A673 (cell line): ENCODE measurements at regions not wholly inside any gene's neighbourhood (a gene's known extent, or its start where the extent isn't known, plus 50 kb on each side); places are given as distances from the start of the nearest gene placed in this dataset.

Experiments
- BruUV-seq: library from RNA; stranded (reverse); fragments of 400-500 nt; replicated peaks from 2 replicates; lab custom pipeline; 2021; lab: Mats Ljungman, UMichigan
- CTCF ChIA-PET: fragments of 300-600 bp; sonication (Branson Sonifier 250); formaldehyde crosslinking; loops from one replicate; lab custom pipeline; 2022; ENCODE audit warnings: antibody characterized with exemption; lab: Charles Lee
- POLR2A ChIA-PET: fragments of 300-600 bp; sonication (Branson Sonifier 250); formaldehyde crosslinking; loops from one replicate; lab custom pipeline; 2022; ENCODE audit warnings: antibody characterized with exemption; ENCODE audit not compliant: low non-redundant PET; lab: Charles Lee
- DNase-seq: peaks from one replicate; pipeline ENCODE4 v3.0.0-alpha.2; 2015; ENCODE audit warnings: low spot score
- H3K27ac ChIP-seq: fragments of 200-600 bp; sonication (generic); 2 replicates; pipeline ENCODE4 v1.5.1; 2016; ENCODE audit warnings: mixed run types, low read depth, mild to moderate bottlenecking, mixed read lengths, antibody characterized with exemption, low read length; ENCODE audit not compliant: poor library complexity, severe bottlenecking
- H3K27me3 ChIP-seq: fragments of 200-600 bp; sonication (generic); replicated peaks from 2 replicates; pipeline ENCODE4 v1.6.1; 2017; ENCODE audit warnings: mixed run types, low read depth, mild to moderate bottlenecking, mixed read lengths, antibody characterized with exemption, low read length; ENCODE audit not compliant: insufficient read depth, poor library complexity
- H3K36me3 ChIP-seq: fragments of 200-600 bp; sonication (generic); 2 replicates; pipeline ENCODE4 v1.6.1; 2016; ENCODE audit warnings: mixed run types, mild to moderate bottlenecking, mixed read lengths, antibody characterized with exemption, low read length; ENCODE audit not compliant: insufficient read depth, poor library complexity, severe bottlenecking
- H3K4me1 ChIP-seq: fragments of 200-600 bp; sonication (generic); 2 replicates; pipeline ENCODE4 v1.6.1; 2017; ENCODE audit warnings: mixed run types, mild to moderate bottlenecking, mixed read lengths, antibody characterized with exemption, low read length; ENCODE audit not compliant: insufficient read depth, poor library complexity, severe bottlenecking
- H3K4me3 ChIP-seq: fragments of 200-600 bp; sonication (generic); 2 replicates; pipeline ENCODE4 v1.5.1; 2016; ENCODE audit warnings: low read depth, mixed run types, mild to moderate bottlenecking, mixed read lengths, low read length; ENCODE audit not compliant: poor library complexity, severe bottlenecking
- H3K9me3 ChIP-seq: fragments of 200-600 bp; sonication (generic); 2 replicates; pipeline ENCODE4 v1.6.1; 2016; ENCODE audit warnings: mixed run types, low read depth, mild to moderate bottlenecking, mixed read lengths, antibody characterized with exemption, low read length; ENCODE audit not compliant: poor library complexity, severe bottlenecking
- EZH2 ChIP-seq: fragments of 200-600 bp; sonication (generic); IDR thresholded peaks from 2 replicates; pipeline ENCODE4 v1.6.1; 2017; ENCODE audit warnings: borderline replicate concordance, low read depth, mild to moderate bottlenecking, mixed read lengths, antibody characterized with exemption, low read length; ENCODE audit not compliant: poor library complexity, severe bottlenecking
- intact Hi-C: fragments of 100-400 bp; cut with micrococcal nuclease; formaldehyde crosslinking; loops from one replicate; pipeline ENCODE4 v1.10.0; 2022; ENCODE audit not compliant: unreplicated experiment
- TF ChIP-seq, protein P1 (sequence below): fragments of 300-800, 200-600 bp; sonication (generic); conservative IDR thresholded peaks from 2 replicates; pipeline ENCODE4 v1.5.1; 2017; ENCODE audit warnings: low read depth, mild to moderate bottlenecking, antibody characterized with exemption, low read length, moderate library complexity, mixed read lengths

GRCh38 chr22:48936391-48936790 is 891.3 kb downstream of the BRD1 start:
- POLR2A ChIA-PET, result no interaction called here
- TF ChIP-seq, protein P1, sequence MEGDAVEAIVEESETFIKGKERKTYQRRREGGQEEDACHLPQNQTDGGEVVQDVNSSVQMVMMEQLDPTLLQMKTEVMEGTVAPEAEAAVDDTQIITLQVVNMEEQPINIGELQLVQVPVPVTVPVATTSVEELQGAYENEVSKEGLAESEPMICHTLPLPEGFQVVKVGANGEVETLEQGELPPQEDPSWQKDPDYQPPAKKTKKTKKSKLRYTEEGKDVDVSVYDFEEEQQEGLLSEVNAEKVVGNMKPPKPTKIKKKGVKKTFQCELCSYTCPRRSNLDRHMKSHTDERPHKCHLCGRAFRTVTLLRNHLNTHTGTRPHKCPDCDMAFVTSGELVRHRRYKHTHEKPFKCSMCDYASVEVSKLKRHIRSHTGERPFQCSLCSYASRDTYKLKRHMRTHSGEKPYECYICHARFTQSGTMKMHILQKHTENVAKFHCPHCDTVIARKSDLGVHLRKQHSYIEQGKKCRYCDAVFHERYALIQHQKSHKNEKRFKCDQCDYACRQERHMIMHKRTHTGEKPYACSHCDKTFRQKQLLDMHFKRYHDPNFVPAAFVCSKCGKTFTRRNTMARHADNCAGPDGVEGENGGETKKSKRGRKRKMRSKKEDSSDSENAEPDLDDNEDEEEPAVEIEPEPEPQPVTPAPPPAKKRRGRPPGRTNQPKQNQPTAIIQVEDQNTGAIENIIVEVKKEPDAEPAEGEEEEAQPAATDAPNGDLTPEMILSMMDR, result no peak
- TF ChIP-seq EZH2, result no peak
- peaks cover 12% of the 10 kb centered on the region for H3K9me3 ChIP-seq
- no peaks in the 10 kb centered on the region for H3K36me3 ChIP-seq
- no peaks in the 10 kb centered on the region for H3K4me1 ChIP-seq
- CTCF ChIA-PET, result no interaction called here
- H3K4me3 ChIP-seq, result no peak overlapping the region
- no peaks in the 10 kb centered on the region for H3K27me3 ChIP-seq
- BruUV-seq, result no TSS peak
- no peak for DNase-seq
- no peak overlapping the region for H3K27ac ChIP-seq
- intact Hi-C loops, result no loop called here

- H3K27ac ChIP-seq, result no peak overlapping the region
- no peak for DNase-seq
- H3K27me3 ChIP-seq, result no peaks in the 10 kb centered on the region
- H3K4me1 ChIP-seq, result no peaks in the 10 kb centered on the region
- no peak overlapping the region for H3K4me3 ChIP-seq
- POLR2A ChIA-PET, result no interaction called here
- TF ChIP-seq, protein P1, result no peak
- no peak for TF ChIP-seq EZH2
- CTCF ChIA-PET, result no interaction called here
- H3K36me3 ChIP-seq, result no peaks in the 10 kb centered on the region
- intact Hi-C loops, result no loop called here
- peaks cover 12% of the 10 kb centered on the region for H3K9me3 ChIP-seq
- no TSS peak for BruUV-seq
Observed at GRCh38 chr22:48934446-48934845, 893.2 kb downstream of the BRD1 start.

DNA sequence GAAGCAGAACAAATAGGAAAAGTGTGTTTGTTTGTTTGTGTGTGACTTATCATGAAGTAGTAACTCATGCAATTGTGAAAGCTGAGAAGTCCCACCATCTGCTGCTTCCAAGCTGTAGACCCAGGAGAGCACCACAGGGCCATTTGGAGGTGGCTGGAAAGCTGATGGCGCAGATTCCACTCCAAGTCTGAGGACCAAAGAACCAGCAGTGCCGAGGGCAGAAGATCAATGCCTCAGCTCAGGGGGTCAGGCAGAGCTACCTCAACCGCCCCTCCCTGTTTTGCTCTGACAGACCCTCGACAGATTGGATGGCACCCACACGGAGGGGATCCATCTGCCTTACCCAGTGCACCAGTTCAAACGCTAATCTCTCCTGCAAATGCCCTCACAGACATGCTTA is 896.2 kb downstream of the BRD1 start:
- Histone ChIP-seq H3K4me1 (no peaks in the 10 kb centered on the region), H3K9me3 (peaks cover 12% of the 10 kb centered on the region), H3K36me3 (no peaks in the 10 kb centered on the region), H3K4me3 (no peak overlapping the region), H3K27me3 (no peaks in the 10 kb centered on the region), H3K27ac (no peak overlapping the region)
- no TSS peak for BruUV-seq
- ChIA-PET CTCF (no interaction called here), POLR2A (no interaction called here)
- intact Hi-C loops, result no loop called here
- TF ChIP-seq EZH2, result no peak
- TF ChIP-seq, protein P1, result no peak
- no peak for DNase-seq
